Fibroblast of the aortic adventitia (primary cell): ENCODE measurements at regions not wholly inside any gene's neighbourhood (a gene's known extent, or its start where the extent isn't known, plus 50 kb on each side); places are given as distances from the start of the nearest gene placed in this dataset.
"Not testable (repeated sequence)": the region's sequence is repeated elsewhere in the genome, so short reads cannot be mapped to it uniquely, and the experiment has no call there.

Source experiments
- DNase-seq: peaks from one replicate; pipeline ENCODE4 v3.0.0-alpha.2; 2010; ENCODE audit warnings: low read depth
- H3K4me3 ChIP-seq: 2 replicates; pipeline ENCODE4 v1.5.1; 2011; ENCODE audit warnings: low read depth, mild to moderate bottlenecking, control low read depth, low read length, moderate library complexity
- CTCF ChIP-seq: IDR thresholded peaks from 2 replicates; pipeline ENCODE4 v1.5.1; 2011; ENCODE audit warnings: mild to moderate bottlenecking, low read length, control low read depth, inconsistent platforms; ENCODE audit not compliant: insufficient read depth

GRCh38 chr18:27312153-27312552 lies 127.0 kb upstream of the CHST9 start:
- no peak for TF ChIP-seq CTCF
- DNase-seq, result no peak
- no peak overlapping the region for H3K4me3 ChIP-seq

- DNase-seq, result no peak
- H3K4me3 ChIP-seq, result no peak overlapping the region
- TF ChIP-seq CTCF, result no peak
Observed at GRCh38 chr18:27311114-27311513, 126.0 kb upstream of the CHST9 start.

- no peak overlapping the region for H3K4me3 ChIP-seq
- no peak for DNase-seq
- no peak for TF ChIP-seq CTCF
Observed at GRCh38 chr18:27301615-27302378, 116.7 kb upstream of the CHST9 start.

- DNase-seq, result no peak
- no peak overlapping the region for H3K4me3 ChIP-seq
- no peak for TF ChIP-seq CTCF
Observed at GRCh38 chr18:27298214-27298804, 113.2 kb upstream of the CHST9 start.

- not testable (repeated sequence) for H3K4me3 ChIP-seq, DNase-seq
Observed at GRCh38 chr18:27285973-27286562, 101.0 kb upstream of the CHST9 start.

GRCh38 chr18:27278131-27278530 lies 93.0 kb upstream of the CHST9 start:
- no peak for DNase-seq
- TF ChIP-seq CTCF, result no peak
- no peak overlapping the region for H3K4me3 ChIP-seq

- no peak for TF ChIP-seq CTCF
- H3K4me3 ChIP-seq, result no peak overlapping the region
Observed at GRCh38 chr18:27277554-27277953, 92.4 kb upstream of the CHST9 start.

More at GRCh38 chr18:27277554-27277953, 92.4 kb upstream of the CHST9 start:
- DNase-seq, result no peak
